Mesenchymal stem cell (in vitro differentiated cells and primary cell): ENCODE measurements at regions not wholly inside any gene's neighbourhood (a gene's known extent, or its start where the extent isn't known, plus 50 kb on each side); places are given as distances from the start of the nearest gene placed in this dataset.
"Not testable (repeated sequence)": the region's sequence is repeated elsewhere in the genome, so short reads cannot be mapped to it uniquely, and the experiment has no call there.

Experiments used
- DNase-seq: peaks from one replicate; pipeline ENCODE4 v3.0.0-alpha.2; 2013
- H2AFZ ChIP-seq: one replicate; pipeline ENCODE4 v1.6.1; 2013; ENCODE audit warnings: low read depth, mild to moderate bottlenecking, control low read depth, inconsistent platforms, low read length, moderate library complexity
- H2AK5ac ChIP-seq: 2 replicates; pipeline ENCODE4 v1.6.1; 2013; ENCODE audit warnings: low read length, moderate library complexity, mild to moderate bottlenecking, inconsistent platforms; ENCODE audit not compliant: severe bottlenecking
- H2BK120ac ChIP-seq: one replicate; pipeline ENCODE4 v1.6.1; 2013; ENCODE audit warnings: low read depth, mild to moderate bottlenecking, inconsistent platforms, low read length, moderate library complexity
- H2BK12ac ChIP-seq, 2 experiments: one replicate each; pipeline ENCODE4 v1.6.1; 2013; ENCODE audit warnings: inconsistent platforms in 2 of 2, low read length in 2 of 2, mild to moderate bottlenecking in 2 of 2, moderate library complexity in 2 of 2, control low read depth in 1 of 2
- H2BK15ac ChIP-seq: one replicate; pipeline ENCODE4 v1.6.1; 2013; ENCODE audit warnings: mild to moderate bottlenecking, low read depth, inconsistent platforms; ENCODE audit not compliant: poor library complexity, severe bottlenecking
- H2BK5ac ChIP-seq: 2 replicates; pipeline ENCODE4 v1.6.1; 2013; ENCODE audit warnings: low read depth, mild to moderate bottlenecking, low read length, control low read depth, inconsistent platforms; ENCODE audit not compliant: poor library complexity, severe bottlenecking
- H3K14ac ChIP-seq, 2 experiments: one replicate each; pipeline ENCODE4 v1.6.1; 2013; ENCODE audit warnings: inconsistent platforms in 2 of 2, low read length in 2 of 2, control low read depth in 1 of 2, mild to moderate bottlenecking in 1 of 2, moderate library complexity in 1 of 2
- H3K18ac ChIP-seq, 2 experiments: one replicate each; pipeline ENCODE4 v1.6.1; 2013; ENCODE audit warnings: inconsistent platforms in 2 of 2, low read length in 2 of 2, control low read depth in 1 of 2, low read depth in 1 of 2, mild to moderate bottlenecking in 1 of 2
- H3K23ac ChIP-seq, 2 experiments: one replicate each; pipeline ENCODE4 v1.6.1; 2013; ENCODE audit warnings: inconsistent platforms in 2 of 2, low read length in 2 of 2, mild to moderate bottlenecking in 2 of 2, moderate library complexity in 2 of 2, control low read depth in 1 of 2
- H3K27ac ChIP-seq: 2 replicates; pipeline ENCODE4 v1.5.1; 2013; ENCODE audit warnings: mild to moderate bottlenecking, moderate library complexity, low read length, control low read depth, inconsistent platforms; ENCODE audit not compliant: poor library complexity, severe bottlenecking
- H3K27me3 ChIP-seq, 2 experiments: 2 replicates each; pipeline versions ENCODE4 v1.6.1 to v1.7.0; 2013; ENCODE audit warnings: low read length in 2 of 2, mild to moderate bottlenecking in 2 of 2, moderate library complexity in 2 of 2, control low read depth in 1 of 2, inconsistent platforms in 1 of 2; ENCODE audit not compliant: control insufficient read depth in 1 of 2, insufficient read depth in 1 of 2
- H3K36me3 ChIP-seq, 2 experiments: 2 replicates each; pipeline versions ENCODE4 v1.6.1 to v1.7.0; 2013; ENCODE audit warnings: low read length in 2 of 2, control low read depth in 1 of 2, inconsistent platforms in 1 of 2, low read depth in 1 of 2, mild to moderate bottlenecking in 1 of 2; ENCODE audit not compliant: insufficient read depth in 2 of 2, control insufficient read depth in 1 of 2
- H3K4ac ChIP-seq, 2 experiments: one replicate each; pipeline ENCODE4 v1.6.1; 2013; ENCODE audit warnings: inconsistent platforms in 2 of 2, low read length in 2 of 2, mild to moderate bottlenecking in 2 of 2, moderate library complexity in 2 of 2, control low read depth in 1 of 2, low read depth in 1 of 2
- H3K4me1 ChIP-seq: 2 replicates; pipeline ENCODE4 v1.6.1; 2013; ENCODE audit warnings: low read depth, low read length, control low read depth; ENCODE audit not compliant: control insufficient read depth, insufficient read depth
- H3K4me2 ChIP-seq: 2 replicates; pipeline ENCODE4 v1.6.1; 2013; ENCODE audit warnings: low read length, mild to moderate bottlenecking, inconsistent platforms; ENCODE audit not compliant: poor library complexity, severe bottlenecking
- H3K4me3 ChIP-seq, 2 experiments: 2 replicates each; pipeline versions ENCODE4 v1.5.1 to v1.7.0; 2013; ENCODE audit warnings: low read length in 2 of 2, mild to moderate bottlenecking in 2 of 2, control low read depth in 1 of 2, low read depth in 1 of 2; ENCODE audit not compliant: insufficient read depth in 1 of 2
- H3K79me1 ChIP-seq: replicated peaks from 2 replicates; pipeline ENCODE4 v1.6.1; 2013; ENCODE audit warnings: mild to moderate bottlenecking, control low read depth, low read length, inconsistent platforms; ENCODE audit not compliant: poor library complexity, severe bottlenecking
- H3K9ac ChIP-seq: 2 replicates; pipeline ENCODE4 v1.7.0; 2013; ENCODE audit warnings: mild to moderate bottlenecking, low read length, moderate library complexity
- H3K9me3 ChIP-seq: 2 replicates; pipeline ENCODE4 v1.7.0; 2013; ENCODE audit warnings: mild to moderate bottlenecking, low read length; ENCODE audit not compliant: control insufficient read depth
- H4K8ac ChIP-seq: one replicate; pipeline ENCODE4 v1.6.1; 2013; ENCODE audit warnings: inconsistent platforms, mild to moderate bottlenecking, low read length, moderate library complexity
- H4K91ac ChIP-seq: one replicate; pipeline ENCODE4 v1.6.1; 2013; ENCODE audit warnings: mild to moderate bottlenecking, low read length, inconsistent platforms
- WGBS: methylation state at CpG from one replicate; pipeline ENCODE4 v1.1.7; 2013; ENCODE audit warnings: mixed read lengths; 5-methylcytosine and 5-hydroxymethylcytosine counted together

GRCh38 chr7:24392774-24393173 is 108.8 kb downstream of the NPY start:
- Histone ChIP-seq H2BK5ac (no peak overlapping the region), H2AFZ (no peak overlapping the region), H4K91ac (no peak overlapping the region), H3K4ac (no peak overlapping the region), H3K27ac (no peak overlapping the region), H3K4me1 (no peaks in the 10 kb centered on the region), H2AK5ac (no peak overlapping the region), H3K9ac (no peak overlapping the region), H3K18ac (no peak overlapping the region), H2BK12ac (no peak overlapping the region), H3K4me2 (no peak overlapping the region), H4K8ac (no peak overlapping the region), H3K27me3 (peaks cover 10 to 17% of the 10 kb centered on the region in 2 experiments), H3K9me3 (no peaks in the 10 kb centered on the region), H3K23ac (no peak overlapping the region), H3K36me3 (no peaks in the 10 kb centered on the region), H2BK120ac (no peak overlapping the region), H3K4me3 (no peak overlapping the region), H3K79me1 (no peaks in the 10 kb centered on the region), H3K14ac (no peak overlapping the region), H2BK15ac (no peak overlapping the region)
- no peak for DNase-seq
- WGBS = 20% methylated on average over 1 of the region's 1 CpG

- no peak overlapping the region for H2BK5ac ChIP-seq
- H3K36me3 ChIP-seq = no peaks in the 10 kb centered on the region
- no peak overlapping the region for H2AFZ ChIP-seq
- no peak for DNase-seq
- no peak overlapping the region for H3K4ac ChIP-seq
- WGBS = 94% methylated on average over 3 of the region's 3 CpGs
- no peak overlapping the region for H3K14ac ChIP-seq
- no peak overlapping the region for H2AK5ac ChIP-seq
- no peaks in the 10 kb centered on the region for H3K79me1 ChIP-seq
- H3K9ac ChIP-seq = no peak overlapping the region
- no peak overlapping the region for H4K8ac ChIP-seq
- H3K4me2 ChIP-seq = no peak overlapping the region
- peaks cover 4 to 5% of the 10 kb centered on the region in 2 experiments for H3K27me3 ChIP-seq
- H3K23ac ChIP-seq = no peak overlapping the region
- no peaks in the 10 kb centered on the region for H3K9me3 ChIP-seq
- no peak overlapping the region for H2BK12ac ChIP-seq
- H2BK120ac ChIP-seq = no peak overlapping the region
- no peaks in the 10 kb centered on the region for H3K4me1 ChIP-seq
- H3K27ac ChIP-seq = no peak overlapping the region
- H4K91ac ChIP-seq = no peak overlapping the region
- no peak overlapping the region for H3K4me3 ChIP-seq
- H3K18ac ChIP-seq = no peak overlapping the region
- no peak overlapping the region for H2BK15ac ChIP-seq
Observed at GRCh38 chr7:24395512-24395911, 111.5 kb downstream of the NPY start.

DNA sequence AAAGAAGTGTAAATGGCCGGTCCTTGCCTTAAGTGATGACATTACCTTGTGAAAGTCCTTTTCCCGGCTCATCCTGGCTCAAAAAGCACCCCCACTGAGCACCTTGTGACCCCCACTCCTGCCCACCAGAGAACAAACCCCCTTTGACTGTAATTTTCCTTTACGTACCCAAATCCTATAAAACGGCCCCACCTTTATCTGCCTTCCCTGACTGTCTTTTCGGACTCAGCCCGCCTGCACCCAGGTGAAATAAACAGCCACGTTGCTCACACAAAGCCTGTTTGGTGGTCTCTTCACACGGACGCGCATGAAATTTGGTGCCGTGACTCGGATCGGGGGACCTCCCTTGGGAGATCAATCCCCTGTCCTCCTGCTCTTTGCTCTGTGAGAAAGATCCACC is 112.4 kb downstream of the NPY start:
- H3K36me3 ChIP-seq, H2BK12ac ChIP-seq, H3K9me3 ChIP-seq, H2AK5ac ChIP-seq, H4K8ac ChIP-seq, H3K4me3 ChIP-seq, H3K4me1 ChIP-seq, H2AFZ ChIP-seq, H2BK120ac ChIP-seq, DNase-seq, H3K9ac ChIP-seq, H3K4me2 ChIP-seq, H3K79me1 ChIP-seq, H3K27ac ChIP-seq, H3K14ac ChIP-seq, H3K18ac ChIP-seq, H3K23ac ChIP-seq, H4K91ac ChIP-seq, H3K27me3 ChIP-seq, H3K4ac ChIP-seq, H2BK15ac ChIP-seq, H2BK5ac ChIP-seq: not testable (repeated sequence)
- 42% methylated on average over 13 of the region's 13 CpGs for WGBS

GRCh38 chr7:24401628-24402593 is 117.9 kb downstream of the NPY start:
- H2AK5ac ChIP-seq = no peak overlapping the region
- H3K9me3 ChIP-seq = no peaks in the 10 kb centered on the region
- H2BK15ac ChIP-seq = no peak overlapping the region
- H3K4me3 ChIP-seq = peak overlapping the region in 1 of 2 experiments; percentile 75
- no peaks in the 10 kb centered on the region for H3K4me1 ChIP-seq
- H2AFZ ChIP-seq = no peak overlapping the region
- whole genome bisulfite sequencing = 41% methylated on average over 9 of the region's 15 CpGs
- no peaks in the 10 kb centered on the region for H3K79me1 ChIP-seq
- H3K9ac ChIP-seq = peak overlapping the region; percentile 82
- no peak overlapping the region for H3K27ac ChIP-seq
- H2BK120ac ChIP-seq = no peak overlapping the region
- H3K4ac ChIP-seq = no peak overlapping the region
- H3K4me2 ChIP-seq = no peak overlapping the region
- H3K27me3 ChIP-seq = no peaks in the 10 kb centered on the region
- no peak overlapping the region for H3K23ac ChIP-seq
- H4K91ac ChIP-seq = no peak overlapping the region
- H2BK5ac ChIP-seq = no peak overlapping the region
- no peaks in the 10 kb centered on the region for H3K36me3 ChIP-seq
- no peak overlapping the region for H3K14ac ChIP-seq
- H4K8ac ChIP-seq = no peak overlapping the region
- H3K18ac ChIP-seq = no peak overlapping the region
- peak; percentile 32 for DNase-seq
- no peak overlapping the region for H2BK12ac ChIP-seq
